Keratinocyte (primary cell): ENCODE measurements at regions not wholly inside any gene's neighbourhood (a gene's known extent, or its start where the extent isn't known, plus 50 kb on each side); places are given as distances from the start of the nearest gene placed in this dataset.

Experiments
- CTCF ChIP-seq, 3 experiments: IDR thresholded peaks in 1 of 3; conservative IDR thresholded peaks in 1 of 3; optimal IDR thresholded peaks in 1 of 3; 2 replicates in 2 of 3; 3 replicates in 1 of 3; pipeline versions ENCODE3 to v1.5.1; 2011; ENCODE audit warnings: low read length in 3 of 3, mild to moderate bottlenecking in 3 of 3, moderate library complexity in 2 of 3, control low read depth in 1 of 3, inconsistent platforms in 1 of 3; ENCODE audit not compliant: insufficient read depth in 2 of 3; ENCODE audit errors: extremely low read depth in 1 of 3
- EZH2 ChIP-seq: IDR thresholded peaks from one replicate; pipeline ENCODE4 v1.6.1; 2012; ENCODE audit warnings: inconsistent platforms, mild to moderate bottlenecking, low read length, moderate library complexity

GRCh38 chr16:80440667-80441066 lies 100.1 kb upstream of the DYNLRB2 start:
- TF ChIP-seq EZH2 (no peak), CTCF (optimal IDR thresholded peaks at IDR 0.05 in 1 of 3, IDR thresholded peaks at IDR 0.05 in 1 of 3, conservative IDR thresholded peaks at IDR 0.05 in 1 of 3; ENCODE audit: extremely low read depth in 1 of 3, insufficient read depth in 2 of 3, low read length in 3 of 3) (no peak)
